ENCODE measurements at regions not wholly inside any gene's neighbourhood (a gene's known extent, or its start where the extent isn't known, plus 50 kb on each side); places are given as distances from the start of the nearest gene placed in this dataset.
"Not testable (repeated sequence)": the region's sequence is repeated elsewhere in the genome, so short reads cannot be mapped to it uniquely, and the experiment has no call there.

DNA sequence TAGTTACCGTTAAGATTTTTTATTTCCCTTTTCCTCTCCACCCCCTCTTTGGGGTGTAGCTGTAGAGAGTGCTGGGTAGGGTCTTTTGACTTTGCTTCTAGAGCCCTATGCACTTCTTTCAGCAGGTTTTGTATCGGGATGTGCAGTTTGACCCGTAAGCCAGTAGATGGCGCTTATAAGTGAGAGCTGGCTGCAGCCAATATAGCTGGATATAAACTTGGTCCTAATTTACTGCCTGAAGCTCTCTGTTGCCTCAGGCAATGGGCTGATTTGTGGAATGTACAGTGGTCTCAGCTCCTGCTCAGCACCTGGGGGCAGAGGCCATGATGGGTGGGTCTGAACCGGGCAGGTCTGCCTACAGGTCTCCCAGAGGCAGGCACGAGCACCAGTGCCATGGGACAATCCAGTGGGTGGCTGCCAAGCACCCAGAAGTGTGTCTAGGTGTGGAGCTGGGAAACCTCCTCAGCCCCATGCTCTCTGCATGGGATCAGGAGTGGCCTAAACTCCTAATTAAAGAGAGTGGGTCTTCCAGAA is 146.5 kb downstream of the SPANXN1 start:
- peak; percentile 3 for DNase-seq
- in situ Hi-C loops (cut with HindIII; ENCODE audit: low pct_ligation_motif_present, low pct_unique_long_range_greater_than_20kb, low sequenced_read_pairs), result no loop called here

DNA sequence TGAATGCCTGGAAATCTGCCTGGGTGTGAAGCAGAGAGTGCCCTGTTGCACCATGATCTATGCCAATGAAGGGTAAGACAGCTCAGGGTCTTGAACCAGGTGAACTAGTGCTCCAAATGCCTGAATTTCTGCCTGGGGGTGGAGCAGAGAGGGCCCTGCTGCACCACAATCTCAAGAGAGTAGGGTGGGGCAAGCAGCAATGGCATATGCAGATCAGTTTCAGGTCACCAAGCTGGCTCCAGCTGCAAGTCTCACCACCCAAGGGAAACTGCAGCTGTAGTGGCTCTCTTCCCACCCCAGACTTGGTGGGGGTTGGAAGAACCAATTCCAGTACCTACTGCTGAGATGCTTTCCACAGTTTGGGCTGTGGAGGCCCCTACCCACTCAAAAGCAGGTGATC is 147.0 kb downstream of the SPANXN1 start:
- in situ Hi-C loops (cut with HindIII; ENCODE audit: low pct_ligation_motif_present, low pct_unique_long_range_greater_than_20kb, low sequenced_read_pairs), result no loop called here
- no peak for DNase-seq

DNA sequence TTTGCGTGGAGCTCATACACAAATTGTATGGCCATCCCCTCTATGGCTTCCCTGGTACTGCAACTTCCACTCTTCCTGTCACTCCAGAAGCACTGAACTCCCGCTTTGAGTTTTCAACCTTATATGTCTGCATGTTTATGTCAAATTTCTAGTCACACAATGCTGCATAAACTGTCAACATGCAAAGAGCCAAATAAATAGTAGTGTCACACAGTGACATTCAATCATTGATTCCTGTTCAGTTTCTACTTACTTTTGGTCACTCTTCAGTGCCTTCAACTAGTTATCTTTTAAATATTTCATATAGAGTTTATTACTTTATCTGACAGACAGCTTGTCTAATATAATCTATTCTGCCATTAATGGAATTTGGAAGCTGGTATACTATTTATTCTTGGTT is 149.3 kb downstream of the SPANXN1 start:
- DNase-seq, result no peak
- in situ Hi-C loops (cut with HindIII; ENCODE audit: low pct_ligation_motif_present, low pct_unique_long_range_greater_than_20kb, low sequenced_read_pairs), result no loop called here

DNA sequence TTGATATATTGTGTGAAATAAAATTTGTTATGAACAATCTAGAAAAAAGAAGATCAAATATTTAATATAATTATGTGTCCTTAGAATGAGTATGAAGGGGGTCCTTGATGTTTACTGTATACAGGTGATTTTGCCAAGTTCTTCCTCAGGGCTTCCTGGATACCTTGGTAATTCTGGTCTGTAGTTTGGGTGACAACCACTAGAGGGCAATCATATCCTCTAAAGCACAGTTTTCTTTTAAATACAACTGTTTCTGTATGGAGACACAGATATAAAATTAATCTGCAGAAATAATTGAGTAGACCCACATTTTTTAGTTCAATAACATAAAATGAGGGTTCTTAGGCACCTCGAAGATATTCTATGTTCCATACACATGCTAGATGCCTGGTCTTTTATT is 157.7 kb downstream of the SPANXN1 start:
- in situ Hi-C loops (cut with HindIII; ENCODE audit: low pct_ligation_motif_present, low pct_unique_long_range_greater_than_20kb, low sequenced_read_pairs), result no loop called here
- DNase-seq, result peak; percentile 31

DNA sequence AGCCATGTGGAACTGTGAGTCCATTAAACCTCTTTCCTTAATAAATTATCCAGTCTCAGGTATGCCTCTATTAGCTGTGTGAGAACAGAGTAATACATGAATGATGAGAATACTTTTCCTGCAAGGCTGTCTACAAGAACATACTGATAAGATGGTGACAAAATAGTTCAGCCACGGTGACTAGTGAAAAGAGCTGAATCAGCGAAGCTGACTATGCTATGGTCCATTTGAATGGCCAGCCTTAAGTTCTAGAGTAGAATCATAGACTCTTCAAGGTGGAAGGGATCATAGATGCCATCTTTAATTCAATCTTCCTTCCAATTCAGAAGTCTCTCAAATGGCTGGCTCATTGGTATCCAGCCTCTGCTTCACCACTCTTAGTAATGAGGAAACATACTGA is 163.3 kb downstream of the SPANXN1 start:
- no peak for DNase-seq
- in situ Hi-C loops (cut with HindIII; ENCODE audit: low pct_ligation_motif_present, low pct_unique_long_range_greater_than_20kb, low sequenced_read_pairs), result no loop called here

DNA sequence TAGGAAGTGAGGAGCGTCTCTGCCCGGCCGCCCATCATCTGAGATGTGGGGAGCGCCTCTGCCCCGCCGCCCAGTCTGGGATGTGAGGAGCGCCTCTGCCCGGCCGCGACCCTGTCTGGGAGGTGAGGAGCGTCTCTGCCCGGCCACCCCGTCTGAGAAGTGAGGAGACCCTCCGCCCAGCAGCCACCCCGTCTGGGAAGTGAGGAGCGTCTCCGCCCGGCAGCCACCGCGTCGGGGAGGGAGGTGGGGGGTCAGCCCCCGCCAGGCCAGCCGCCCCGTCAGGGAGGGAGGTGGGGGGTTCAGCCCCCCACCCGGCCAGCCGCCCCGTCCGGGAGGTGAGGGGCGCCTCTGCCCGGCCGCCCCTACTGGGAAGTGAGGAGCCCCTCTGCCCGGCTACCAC is 188.9 kb downstream of the SPANXN1 start:
- DNase-seq; in situ Hi-C loops (cut with HindIII; ENCODE audit: low pct_ligation_motif_present, low pct_unique_long_range_greater_than_20kb, low sequenced_read_pairs): not testable (repeated sequence)

DNA sequence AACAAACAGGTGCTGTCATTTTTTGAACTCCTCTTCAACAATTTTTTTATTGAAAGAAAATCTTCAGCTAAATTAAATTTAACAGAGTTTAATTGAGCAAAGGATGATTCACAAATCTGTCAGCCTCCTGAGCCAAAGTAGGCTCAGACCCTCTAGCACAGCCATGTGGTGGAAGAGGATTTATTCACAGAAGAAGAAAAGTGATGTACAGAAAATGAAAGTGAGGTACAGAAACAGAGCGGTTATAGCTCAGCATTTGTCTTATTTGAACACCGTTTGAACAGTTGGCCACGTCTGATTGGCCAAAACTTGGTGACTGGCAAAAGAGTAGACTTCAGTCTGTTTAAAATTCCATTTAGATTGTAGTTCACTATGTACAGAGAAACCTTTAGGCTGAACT is 217.3 kb downstream of the SPANXN1 start:
- in situ Hi-C loops (cut with HindIII; ENCODE audit: low pct_ligation_motif_present, low pct_unique_long_range_greater_than_20kb, low sequenced_read_pairs), result no loop called here

DNA sequence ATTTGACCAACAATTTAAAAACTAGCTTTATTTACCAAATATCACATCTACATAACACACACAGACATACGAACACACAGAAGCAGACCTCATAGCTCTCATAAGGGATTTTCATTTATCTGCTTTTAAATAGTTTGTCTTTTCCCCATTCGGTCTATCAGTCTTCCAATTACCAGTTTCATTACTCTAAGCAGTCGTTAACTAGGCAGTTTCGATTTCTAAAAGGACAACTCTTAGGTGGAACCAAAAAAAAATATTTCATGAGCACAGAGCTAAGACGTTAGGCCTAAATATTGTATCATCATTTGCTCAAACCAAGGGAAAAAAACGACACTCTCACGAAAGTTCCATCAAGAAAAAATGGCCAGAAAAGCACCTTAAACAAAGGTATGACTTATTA is 228.4 kb downstream of the SPANXN1 start:
- in situ Hi-C loops (cut with HindIII; ENCODE audit: low pct_ligation_motif_present, low pct_unique_long_range_greater_than_20kb, low sequenced_read_pairs), result no loop called here
- DNase-seq, result no peak

More for the DNA sequence above, 217.3 kb downstream of the SPANXN1 start:
- no peak for DNase-seq

DNA sequence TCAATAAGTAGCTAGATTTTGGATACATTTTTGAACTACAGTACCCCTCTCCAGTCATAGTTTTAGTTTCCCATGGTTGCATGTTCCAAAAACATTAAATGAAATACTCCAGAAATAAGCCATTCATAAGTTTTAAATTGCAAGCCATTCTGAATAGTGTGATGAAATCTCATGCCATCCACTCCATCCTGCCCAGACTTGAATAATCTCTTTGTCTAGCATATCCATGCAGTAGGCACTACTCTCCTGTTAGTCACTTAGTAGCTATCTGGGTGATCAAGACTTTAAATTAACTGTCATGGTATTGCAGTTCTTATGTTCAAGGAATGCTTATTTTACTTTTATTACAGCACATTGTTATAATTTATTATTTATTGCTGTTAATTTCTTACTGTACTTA is 237.4 kb downstream of the SPANXN1 start:
- in situ Hi-C loops (cut with HindIII; ENCODE audit: low pct_ligation_motif_present, low pct_unique_long_range_greater_than_20kb, low sequenced_read_pairs), result no loop called here
- no peak for DNase-seq

DNA sequence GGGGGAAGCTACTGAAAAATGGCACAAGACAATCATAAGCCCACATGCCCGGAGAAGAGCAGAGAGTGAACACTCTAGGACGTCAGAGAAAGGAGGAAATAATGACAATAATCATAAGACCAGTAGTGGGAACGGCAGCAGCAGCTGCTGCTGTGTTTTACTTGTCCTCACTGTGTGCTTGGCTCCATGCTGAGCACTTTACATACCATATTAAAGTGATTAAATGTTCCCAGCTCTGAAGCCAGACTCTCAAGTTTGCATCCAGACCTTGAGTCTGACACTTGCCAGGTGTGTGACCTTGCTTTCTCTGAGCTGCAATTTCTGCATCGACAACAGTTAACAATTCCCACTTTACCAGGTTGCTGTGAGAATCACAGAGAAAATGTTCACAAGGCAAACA is 255.4 kb downstream of the SPANXN1 start:
- in situ Hi-C loops (cut with HindIII; ENCODE audit: low pct_ligation_motif_present, low pct_unique_long_range_greater_than_20kb, low sequenced_read_pairs), result no loop called here
- DNase-seq, result no peak

DNA sequence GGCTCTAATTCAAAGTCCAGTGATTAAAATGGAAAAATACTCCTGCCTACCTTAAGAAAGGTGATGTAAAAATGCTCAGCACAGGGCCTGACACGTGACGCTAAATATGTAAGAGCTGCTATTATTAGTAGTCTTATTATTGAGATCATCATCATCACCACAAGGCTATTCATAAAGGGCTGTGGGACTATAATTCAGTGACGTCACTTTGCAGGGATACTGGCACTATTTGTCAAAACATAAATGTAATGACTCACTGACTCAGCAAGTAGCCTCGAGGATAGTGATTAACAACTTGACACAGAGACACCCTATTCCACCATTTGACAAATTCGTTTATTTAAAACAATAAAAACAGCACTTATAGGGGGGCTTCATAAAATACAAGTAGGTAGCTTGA is 258.9 kb downstream of the SPANXN1 start:
- DNase-seq, result no peak
- in situ Hi-C loops (cut with HindIII; ENCODE audit: low pct_ligation_motif_present, low pct_unique_long_range_greater_than_20kb, low sequenced_read_pairs), result no loop called here

DNA sequence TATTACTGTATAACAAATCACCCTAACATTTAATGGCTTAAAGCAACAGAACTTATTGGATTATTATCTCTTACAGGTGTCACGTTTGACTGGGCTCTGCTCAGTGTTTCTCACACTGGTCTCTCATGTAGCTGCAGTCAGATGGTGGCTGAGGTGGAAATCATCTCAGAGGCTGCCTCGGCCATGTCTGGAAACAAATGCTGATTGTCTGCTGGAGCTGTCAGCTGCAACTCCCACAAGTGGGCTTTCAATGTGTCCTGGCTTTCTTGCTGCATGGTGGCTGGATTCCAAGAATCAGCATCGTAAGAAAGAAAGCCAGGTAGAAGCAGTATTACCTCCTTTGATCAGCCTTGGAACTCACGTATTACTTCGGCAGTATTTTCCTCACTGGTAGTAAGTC is 277.6 kb downstream of the SPANXN1 start:
- no peak for DNase-seq
- in situ Hi-C loops (cut with HindIII; ENCODE audit: low pct_ligation_motif_present, low pct_unique_long_range_greater_than_20kb, low sequenced_read_pairs), result no loop called here

DNA sequence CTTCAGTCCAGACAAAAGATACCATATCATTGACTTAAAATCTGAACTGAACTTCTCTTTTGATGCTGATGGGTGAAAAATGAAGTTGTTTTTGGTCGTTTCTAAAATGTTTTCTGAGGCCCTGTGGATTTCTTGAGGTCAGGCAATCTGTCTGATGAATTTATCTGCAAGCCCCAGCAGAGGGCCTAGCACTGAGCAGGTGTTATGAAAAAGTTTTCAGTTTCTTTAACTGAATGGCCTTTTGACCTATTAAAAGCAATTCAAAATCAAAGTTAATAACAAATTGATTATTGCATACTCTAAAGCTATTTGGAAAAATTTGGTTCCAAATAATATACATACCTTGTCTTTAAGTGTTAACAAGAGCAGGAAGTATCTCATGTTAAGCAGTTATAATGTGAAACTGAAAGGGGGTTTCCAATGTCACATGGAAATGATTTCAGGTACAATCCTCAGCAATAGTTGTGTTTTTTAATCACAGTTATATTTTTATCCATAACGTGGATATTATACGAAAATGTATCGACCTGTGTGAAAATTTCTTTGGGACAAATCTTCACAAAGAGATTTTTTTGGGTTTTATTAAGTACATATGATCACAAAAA is 285.0 kb downstream of the SPANXN1 start:
- DNase-seq, result no peak
- in situ Hi-C loops (cut with HindIII; ENCODE audit: low pct_ligation_motif_present, low pct_unique_long_range_greater_than_20kb, low sequenced_read_pairs), result no loop called here

DNA sequence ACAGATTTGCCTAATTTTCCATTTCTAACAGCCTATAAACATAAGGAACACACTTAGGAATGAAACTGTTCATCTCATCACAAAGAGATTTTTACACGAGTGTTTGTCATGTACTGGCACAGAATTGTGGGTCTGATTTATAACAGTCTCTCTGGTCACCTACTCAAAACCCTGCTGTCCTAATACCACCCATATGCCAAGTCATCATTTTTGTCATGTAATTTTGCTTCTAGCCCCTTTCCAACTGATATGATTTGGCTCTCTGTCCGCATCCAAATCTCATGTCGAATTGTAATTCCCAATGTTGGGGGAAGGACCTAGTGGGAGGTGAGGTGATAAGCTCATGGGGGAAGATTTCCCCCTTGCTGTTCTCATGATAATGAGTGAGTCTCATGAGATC is 284.1 kb upstream of the SLITRK2 start:
- in situ Hi-C loops (cut with HindIII; ENCODE audit: low pct_ligation_motif_present, low pct_unique_long_range_greater_than_20kb, low sequenced_read_pairs), result no loop called here

DNA sequence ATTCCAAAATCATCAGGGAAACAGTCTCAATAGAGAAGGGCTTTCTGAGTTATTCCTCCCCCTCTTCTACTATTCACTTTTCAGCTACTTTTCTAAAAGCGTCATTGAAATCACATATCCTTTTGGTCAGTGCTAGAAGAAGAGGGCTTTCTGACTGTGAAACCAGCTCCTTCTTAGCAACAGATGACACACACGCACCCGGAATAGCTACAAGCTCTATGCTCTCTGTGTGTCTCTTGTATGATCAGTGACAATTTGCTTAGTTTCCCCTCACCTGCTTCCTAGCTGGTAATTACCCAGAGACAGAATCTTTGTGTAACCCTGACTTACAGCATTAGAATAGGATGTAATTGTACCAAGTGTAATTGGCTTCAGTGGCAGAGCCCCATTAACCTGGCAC is 268.1 kb upstream of the SLITRK2 start:
- in situ Hi-C loops (cut with HindIII; ENCODE audit: low pct_ligation_motif_present, low pct_unique_long_range_greater_than_20kb, low sequenced_read_pairs), result no loop called here
- no peak for DNase-seq

More for the DNA sequence above, 284.1 kb upstream of the SLITRK2 start:
- no peak for DNase-seq

DNA sequence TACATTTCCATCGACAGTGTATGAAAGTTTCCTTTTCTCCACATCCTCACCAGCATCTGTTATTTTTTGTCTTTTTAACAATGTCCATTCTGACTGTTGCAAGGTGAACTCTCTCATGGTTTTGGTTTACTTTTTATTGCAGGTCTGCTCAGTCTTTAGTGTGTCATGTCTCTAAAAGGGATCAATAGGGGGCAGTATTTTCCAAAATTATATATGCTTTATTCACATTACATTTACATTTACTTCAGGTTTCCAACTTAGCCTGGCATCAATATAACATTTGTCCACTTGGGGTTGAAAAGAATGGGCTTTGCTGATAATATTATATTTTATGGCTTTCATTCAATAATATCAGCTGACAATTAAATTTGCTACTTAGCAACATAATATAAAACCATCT is 265.0 kb upstream of the SLITRK2 start:
- DNase-seq, result peak; percentile 5
- in situ Hi-C loops (cut with HindIII; ENCODE audit: low pct_ligation_motif_present, low pct_unique_long_range_greater_than_20kb, low sequenced_read_pairs), result no loop called here

DNA sequence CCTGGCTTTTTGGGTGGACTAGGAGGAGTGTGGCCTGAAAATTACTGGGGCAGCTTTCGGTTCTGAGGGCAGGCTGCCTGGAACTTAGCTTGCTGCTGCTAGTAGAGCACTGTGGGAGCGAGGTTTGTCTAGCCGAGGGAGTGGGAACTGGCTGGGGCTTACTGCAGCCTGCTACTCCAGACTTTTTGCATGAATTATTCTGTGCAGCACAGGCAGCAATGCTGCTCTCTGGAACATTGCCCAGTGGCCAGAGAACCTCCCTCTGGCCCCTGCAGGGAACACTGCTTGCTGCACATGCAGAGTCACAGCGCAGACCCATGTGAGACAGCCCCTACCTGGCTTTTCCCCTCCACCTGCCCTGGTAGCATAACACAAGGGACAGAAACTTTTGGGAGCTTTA is 263.9 kb upstream of the SLITRK2 start:
- no peak for DNase-seq

DNA sequence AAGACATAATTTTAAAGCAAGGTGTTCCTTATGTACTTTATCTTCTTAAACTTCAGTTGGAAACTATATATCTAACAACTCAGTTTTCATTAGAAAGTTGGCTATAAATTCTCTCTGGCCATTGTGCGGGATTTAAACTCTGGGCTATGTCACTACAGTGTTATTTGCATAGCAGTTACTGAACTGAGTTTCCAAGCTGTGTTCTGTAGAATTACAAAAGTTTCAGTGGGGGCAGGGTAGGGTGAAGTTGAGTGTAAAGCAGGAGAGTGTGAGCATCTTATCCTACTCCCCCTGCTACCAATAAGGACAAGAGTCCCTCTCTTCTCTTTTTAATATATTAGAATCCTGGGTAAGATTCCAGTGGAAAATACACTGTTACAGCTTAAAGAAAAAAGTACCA is 254.5 kb upstream of the SLITRK2 start:
- DNase-seq, result no peak
- in situ Hi-C loops (cut with HindIII; ENCODE audit: low pct_ligation_motif_present, low pct_unique_long_range_greater_than_20kb, low sequenced_read_pairs), result no loop called here

More for the DNA sequence above, 263.9 kb upstream of the SLITRK2 start:
- in situ Hi-C loops (cut with HindIII; ENCODE audit: low pct_ligation_motif_present, low pct_unique_long_range_greater_than_20kb, low sequenced_read_pairs), result no loop called here

DNA sequence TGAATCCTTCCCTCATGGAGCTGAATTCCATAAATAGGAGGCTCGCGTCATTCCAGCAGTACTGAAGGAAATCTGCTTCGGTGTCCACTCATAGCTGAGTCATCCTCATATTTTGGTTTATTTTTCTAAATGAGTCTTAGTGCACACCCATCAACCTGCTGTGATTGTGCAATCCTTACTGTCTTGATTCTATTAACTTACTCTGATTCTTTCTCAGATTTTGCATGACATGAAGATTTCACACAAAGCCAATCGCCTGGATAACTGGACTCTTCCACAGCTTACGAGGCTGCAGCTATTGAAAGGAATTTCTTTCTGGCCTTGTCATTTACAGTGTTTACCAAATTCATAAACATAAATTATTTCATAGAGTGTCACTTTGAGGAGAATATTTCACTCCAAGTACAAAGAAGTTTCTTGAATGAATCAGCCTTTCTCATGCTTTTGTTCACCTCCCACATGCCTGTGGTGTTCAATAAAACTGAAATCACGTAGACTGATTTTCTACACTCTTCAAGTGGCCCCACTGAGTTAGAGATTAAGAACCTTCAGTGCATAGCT is 207.6 kb upstream of the SLITRK2 start:
- in situ Hi-C loops (cut with HindIII; ENCODE audit: low pct_ligation_motif_present, low pct_unique_long_range_greater_than_20kb, low sequenced_read_pairs), result no loop called here

DNA sequence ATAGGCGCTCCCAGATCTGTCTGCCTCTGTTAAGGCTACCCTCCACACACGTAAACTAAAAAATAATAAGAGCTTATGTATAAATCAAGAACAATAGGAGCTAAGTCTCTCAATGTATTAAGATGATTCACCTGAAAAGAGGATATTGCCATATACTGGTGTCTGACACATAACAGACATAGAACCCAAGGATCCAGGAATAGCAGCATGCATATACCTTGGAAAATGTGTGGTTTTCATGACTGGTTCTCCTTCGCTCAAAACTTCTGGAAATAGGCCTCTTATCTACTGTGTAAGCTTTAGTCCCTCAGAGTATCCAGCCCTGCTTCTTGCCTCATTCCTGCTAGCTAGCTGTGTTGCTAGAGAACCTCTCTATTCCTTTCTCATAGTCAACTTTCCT is 203.7 kb upstream of the SLITRK2 start:
- in situ Hi-C loops (cut with HindIII; ENCODE audit: low pct_ligation_motif_present, low pct_unique_long_range_greater_than_20kb, low sequenced_read_pairs), result no loop called here
- no peak for DNase-seq

More for the DNA sequence above, 207.6 kb upstream of the SLITRK2 start:
- DNase-seq, result peak; percentile 1

Data from ACHN (cell line).